ENCODE measurements at regions not wholly inside any gene's neighbourhood (a gene's known extent, or its start where the extent isn't known, plus 50 kb on each side); places are given as distances from the start of the nearest gene placed in this dataset.

GRCh38 chr2:175633227-175633626, 368.8 kb downstream of the LNPK start:
- TF ChIP-seq CTCF (IDR thresholded peaks at IDR 0.05; ENCODE audit: low read depth, low read length, missing input control) (no peak), RXRA (IDR thresholded peaks at IDR 0.05) (no peak), SP1 (IDR thresholded peaks at IDR 0.05) (no peak), HNF4G (IDR thresholded peaks at IDR 0.05) (no peak), TAF1 (conservative IDR thresholded peaks at IDR 0.05) (no peak), EGR1 (IDR thresholded peaks at IDR 0.05; ENCODE audit: low read depth in 2 of 2) (no peak), MAX (IDR thresholded peaks at IDR 0.05) (no peak), GABPA (IDR thresholded peaks at IDR 0.05 in 1 of 2, conservative IDR thresholded peaks at IDR 0.05 in 1 of 2) (no peak), FOXA1 (IDR thresholded peaks at IDR 0.05) (no peak), REST (IDR thresholded peaks at IDR 0.05) (no peak), YY1 (IDR thresholded peaks at IDR 0.05) (no peak)
